ENCODE measurements at regions not wholly inside any gene's neighbourhood (a gene's known extent, or its start where the extent isn't known, plus 50 kb on each side); places are given as distances from the start of the nearest gene placed in this dataset.

- no peak for DNase-seq
These were observed 60.0 kb downstream of the ING1 start for GRCh38 chr13:110773480-110773879.

DNA sequence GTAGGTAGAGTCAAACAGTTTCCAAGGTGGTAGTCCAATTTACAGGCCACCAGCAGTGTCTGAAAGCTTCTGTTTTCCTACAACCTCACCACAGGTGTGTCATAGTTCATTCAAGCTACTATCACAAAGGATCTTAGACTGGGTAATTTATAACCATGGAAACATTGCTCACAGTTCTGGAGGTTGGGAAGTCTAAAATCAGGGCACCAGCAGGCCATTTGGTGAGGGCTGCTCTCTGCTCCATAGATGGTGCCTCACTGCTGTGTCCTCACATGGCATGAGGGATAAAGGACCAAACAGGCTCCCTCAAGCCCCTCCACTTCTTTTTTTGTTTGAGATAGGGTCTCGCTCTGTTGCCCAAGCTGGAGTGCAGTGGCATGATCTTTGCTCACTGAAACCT, 60.6 kb downstream of the ING1 start:
- no peak for DNase-seq

DNA sequence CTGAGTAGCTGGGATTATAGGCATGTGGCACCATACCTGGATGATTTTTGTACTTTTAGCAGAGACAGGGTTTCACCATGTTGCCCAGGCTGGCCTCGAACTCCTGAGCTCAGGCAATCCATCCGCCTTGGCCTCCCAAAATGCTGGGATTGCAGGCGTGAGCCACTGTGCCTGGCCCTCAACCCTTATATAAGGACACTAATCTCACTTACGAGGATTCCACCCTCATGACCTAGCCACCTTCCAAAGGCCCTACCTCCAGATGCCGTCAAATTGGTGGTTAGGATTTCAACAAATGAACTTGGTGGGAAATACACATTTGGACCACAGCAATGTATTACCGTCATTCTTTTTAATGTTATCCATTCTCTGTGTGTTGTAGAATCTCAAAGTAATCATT, 61.0 kb downstream of the ING1 start:
- no peak for DNase-seq

DNA sequence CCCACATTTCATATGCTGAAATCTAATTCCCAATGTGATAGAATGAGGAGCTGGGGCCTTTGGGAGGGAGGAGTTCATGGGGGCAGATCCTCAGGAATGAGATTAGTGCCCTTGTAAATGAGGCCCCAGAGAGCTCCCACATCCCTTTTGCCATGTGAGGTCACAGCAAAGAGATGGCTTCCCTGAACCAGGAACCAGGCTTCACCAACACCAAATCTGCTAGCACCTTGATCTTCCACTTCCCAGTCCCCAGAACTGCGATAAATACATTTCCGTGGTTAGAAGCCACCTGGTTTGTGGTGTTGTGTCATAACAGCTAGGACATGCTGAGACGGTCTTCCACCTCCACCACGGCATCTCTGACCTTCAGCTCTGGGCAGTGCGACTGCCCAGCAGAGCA, 62.1 kb downstream of the ING1 start:
- no peak for DNase-seq

DNA sequence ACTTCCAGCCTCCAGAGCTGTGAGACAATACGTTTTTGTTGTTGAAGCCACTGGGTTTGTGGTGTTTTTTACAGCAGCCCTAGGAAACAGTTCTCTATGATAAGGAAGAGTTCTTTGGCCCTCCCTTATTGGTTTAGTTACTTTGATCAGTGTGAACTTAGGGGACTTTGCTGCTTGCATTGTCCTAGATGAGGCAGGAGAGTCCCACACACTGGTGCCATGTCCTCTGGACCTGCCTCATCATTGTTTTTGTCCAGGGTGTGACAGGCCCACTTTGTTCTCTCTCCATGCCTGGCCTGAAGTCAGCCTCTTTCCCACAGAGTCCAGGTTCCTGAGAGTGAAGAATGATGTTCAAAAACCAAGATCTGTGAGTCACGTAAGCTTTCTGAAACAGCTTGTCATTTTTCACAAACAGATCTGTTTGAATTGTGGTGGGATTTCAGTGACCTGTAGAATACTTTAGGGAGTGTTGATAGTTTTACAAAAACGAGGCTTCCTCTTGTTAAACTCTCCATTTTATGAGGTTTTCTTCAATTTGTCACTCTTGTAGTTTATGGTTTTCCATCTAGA, 63.8 kb downstream of the ING1 start:
- DNase-seq: no peak

- DNase-seq: no peak
These were observed 65.5 kb downstream of the ING1 start for GRCh38 chr13:110779022-110779421.

DNA sequence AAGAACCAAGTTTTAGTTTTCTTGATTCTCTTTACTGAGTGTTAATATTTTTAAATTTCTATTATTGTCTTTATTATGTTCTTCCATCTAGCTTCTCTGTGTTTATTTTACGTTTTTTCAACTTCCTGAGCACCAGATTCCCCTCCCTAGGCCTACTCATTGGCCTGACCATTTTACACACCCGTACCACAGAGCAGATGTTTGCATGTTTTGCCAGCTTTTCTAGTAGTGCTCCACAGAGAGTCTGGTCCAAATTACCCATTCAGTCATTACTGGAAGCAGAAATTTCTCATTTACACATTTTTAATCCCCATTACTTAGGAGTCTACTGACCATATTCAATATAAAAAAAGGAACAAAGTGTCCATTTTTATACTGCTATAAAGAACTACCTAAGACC, 66.9 kb downstream of the ING1 start:
- no peak for DNase-seq

DNA sequence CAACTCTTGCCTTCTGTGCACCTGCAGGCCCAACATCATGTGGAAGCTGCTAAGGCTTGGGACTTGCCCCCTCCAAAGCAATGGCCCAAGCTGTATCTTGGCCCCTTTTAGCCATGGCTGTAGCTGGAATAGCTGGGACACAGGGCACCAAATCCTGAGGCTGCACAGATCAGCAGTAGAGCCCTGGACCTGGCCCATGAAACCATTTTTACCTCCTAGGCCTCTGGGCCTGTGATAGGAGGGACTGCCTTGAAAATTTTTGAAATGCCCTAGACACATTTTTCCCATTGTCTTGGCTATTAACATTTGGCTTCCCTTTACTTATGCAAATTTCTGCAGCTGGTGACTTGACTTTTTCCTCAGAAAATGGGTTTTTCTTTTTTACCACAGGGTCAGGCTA, 68.7 kb downstream of the ING1 start:
- DNase-seq: no peak

GRCh38 chr13:110784704-110785103, 71.2 kb downstream of the ING1 start:
- DNase-seq: no peak

GRCh38 chr13:110788778-110789177, 75.3 kb downstream of the ING1 start:
- DNase-seq: no peak

DNA sequence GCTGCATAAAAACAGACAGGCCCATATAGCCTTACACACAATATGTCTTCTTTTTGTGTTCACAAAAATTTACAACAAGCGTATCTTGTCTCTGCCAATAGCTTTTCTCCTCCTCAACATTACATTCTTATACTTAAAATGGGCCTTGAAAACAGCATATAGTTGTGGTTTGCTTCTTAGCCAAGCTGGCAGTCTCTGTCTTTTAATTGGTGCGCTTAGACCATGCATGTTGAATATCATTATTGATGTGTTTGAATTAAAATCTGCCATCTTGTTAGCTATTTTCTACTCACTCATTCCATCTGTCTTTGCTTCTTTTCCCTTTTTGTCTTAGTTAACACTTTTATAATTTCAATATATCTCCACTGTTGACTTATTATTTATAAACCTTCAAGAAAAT, 76.4 kb downstream of the ING1 start:
- DNase-seq: no peak

GRCh38 chr13:110790371-110790770, 76.9 kb downstream of the ING1 start:
- DNase-seq: no peak

- no peak for DNase-seq
These were observed 80.7 kb downstream of the ING1 start for GRCh38 chr13:110794209-110794608.

GRCh38 chr13:110797230-110797877, 83.9 kb downstream of the ING1 start:
- DNase-seq: no peak

GRCh38 chr13:110798081-110798994, 84.8 kb downstream of the ING1 start:
- no peak for DNase-seq

GRCh38 chr13:110799246-110800236, 86.0 kb downstream of the ING1 start:
- no peak for DNase-seq

GRCh38 chr13:110801044-110801443, 87.5 kb downstream of the ING1 start:
- DNase-seq: no peak

DNA sequence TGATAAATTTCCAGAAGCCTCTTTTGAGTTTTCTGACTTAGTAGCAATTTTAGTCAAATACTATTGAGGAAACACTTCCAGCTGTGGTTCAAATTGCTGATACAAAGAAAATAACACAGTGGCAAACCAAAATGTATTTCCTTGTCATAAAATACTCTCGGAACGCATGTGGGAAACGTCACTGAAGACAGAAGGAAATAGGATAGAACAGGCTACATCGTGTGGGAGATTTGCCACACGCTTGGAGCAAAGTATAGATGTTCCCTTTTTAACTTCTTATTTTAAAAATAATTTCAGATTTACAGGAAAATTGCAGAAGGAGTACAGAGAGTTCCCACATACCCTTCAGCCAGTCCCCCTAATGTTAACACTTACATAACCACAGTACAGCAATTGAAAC, 88.8 kb downstream of the ING1 start:
- no peak for DNase-seq

GRCh38 chr13:110806636-110807035, 93.1 kb downstream of the ING1 start:
- no peak for DNase-seq

DNA sequence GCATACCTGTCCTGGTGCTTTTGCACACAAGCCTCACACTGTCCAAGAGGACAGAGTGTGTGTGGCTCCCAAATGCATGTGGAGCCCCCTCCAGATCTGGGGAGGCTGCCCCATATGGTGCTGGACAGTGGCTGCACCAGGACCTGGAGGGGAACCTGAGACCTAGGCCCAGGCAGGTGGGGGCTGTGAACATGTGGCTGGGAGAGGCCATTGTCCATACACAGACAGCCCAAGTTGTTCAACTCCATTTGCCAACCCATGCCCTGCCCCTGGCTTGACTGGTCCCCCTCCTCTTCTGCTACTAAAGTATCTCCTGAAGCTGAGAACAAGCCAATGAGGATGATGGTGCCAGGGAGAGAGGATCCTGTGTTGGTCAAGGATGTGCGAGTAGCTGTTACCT, 94.0 kb downstream of the ING1 start:
- DNase-seq: no peak

DNA sequence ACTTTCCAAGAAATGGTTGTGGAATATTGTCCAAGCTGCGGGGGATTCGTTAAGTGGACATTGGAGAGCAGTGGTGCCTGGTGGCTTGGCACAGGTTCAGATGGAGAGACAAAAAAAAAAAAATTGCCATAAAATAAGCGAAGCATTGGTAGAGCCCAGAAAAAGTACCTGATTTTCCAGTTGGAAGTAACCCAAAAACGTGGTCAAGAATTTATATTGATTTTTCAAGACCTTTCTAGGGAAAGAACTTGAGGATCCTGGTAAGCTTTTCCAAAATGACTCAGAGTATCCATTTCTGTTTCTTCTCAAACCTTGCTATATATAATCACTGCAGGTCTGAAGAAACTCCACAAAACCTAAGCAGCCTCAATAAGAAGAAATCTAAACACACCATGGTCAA, 94.6 kb downstream of the ING1 start:
- DNase-seq: peak in 1 of 2 experiments; percentile 1

- no peak for DNase-seq
These were observed 96.5 kb downstream of the ING1 start for GRCh38 chr13:110809871-110810486.

Measured in NCI-H446 (cell line).